Liver (tissue), 3 donors: ENCODE measurements at regions not wholly inside any gene's neighbourhood (a gene's known extent, or its start where the extent isn't known, plus 50 kb on each side); places are given as distances from the start of the nearest gene placed in this dataset.

Experiments
- EGR1 ChIP-seq, 2 donors: IDR thresholded peaks; 2 replicates each; pipeline ENCODE4 v1.6.1; 2016 to 2018; ENCODE audit warnings: antibody characterized with exemption in 2 of 2, low read depth in 2 of 2
- GABPA ChIP-seq, 2 donors: IDR thresholded peaks in 1 of 2; conservative IDR thresholded peaks in 1 of 2; 2 replicates each; pipeline ENCODE4 v1.6.1; 2016; ENCODE audit warnings: antibody characterized with exemption in 2 of 2, mild to moderate bottlenecking in 1 of 2, moderate library complexity in 1 of 2
- JUND ChIP-seq, 2 donors: IDR thresholded peaks; 2 replicates each; pipeline ENCODE4 v1.6.1; 2016; ENCODE audit warnings: antibody characterized with exemption in 2 of 2
- RXRA ChIP-seq, 2 donors: IDR thresholded peaks; 2 replicates each; pipeline ENCODE4 v1.6.1; 2017 to 2018; ENCODE audit warnings: antibody characterized with exemption in 2 of 2, mild to moderate bottlenecking in 1 of 2
- SP1 ChIP-seq: IDR thresholded peaks from 2 replicates; pipeline ENCODE4 v1.6.1; 2018; ENCODE audit warnings: antibody characterized with exemption, mild to moderate bottlenecking
- TAF1 ChIP-seq: conservative IDR thresholded peaks from 2 replicates; pipeline ENCODE4 v1.6.1; 2016; ENCODE audit warnings: antibody characterized with exemption, mild to moderate bottlenecking
- YY1 ChIP-seq: IDR thresholded peaks from 2 replicates; pipeline ENCODE4 v1.6.1; 2016; ENCODE audit warnings: antibody characterized with exemption, mild to moderate bottlenecking
- TF ChIP-seq, protein P1 (sequence below): fragments of 150-350 bp; IDR thresholded peaks from 2 replicates; pipeline ENCODE4 v1.5.1; 2017; ENCODE audit warnings: improper control_type of control experiment, low read depth, low read length; ENCODE audit not compliant: missing input control
- TF ChIP-seq, protein P2 (sequence below): IDR thresholded peaks from 2 replicates; pipeline ENCODE4 v1.6.1; 2016; ENCODE audit warnings: antibody characterized with exemption
- TF ChIP-seq, protein P3 (sequence below): IDR thresholded peaks from 2 replicates; pipeline ENCODE4 v1.6.1; 2016; ENCODE audit warnings: antibody characterized with exemption
- TF ChIP-seq, protein P4 (sequence below): IDR thresholded peaks from 2 replicates; pipeline ENCODE4 v1.6.1; 2016; ENCODE audit warnings: antibody characterized with exemption, mild to moderate bottlenecking
- TF ChIP-seq, protein P5 (sequence below): IDR thresholded peaks from 2 replicates; pipeline ENCODE4 v1.6.1; 2016; ENCODE audit warnings: antibody characterized with exemption
- donor health status: healthy.
- donor health status: healthy.

DNA sequence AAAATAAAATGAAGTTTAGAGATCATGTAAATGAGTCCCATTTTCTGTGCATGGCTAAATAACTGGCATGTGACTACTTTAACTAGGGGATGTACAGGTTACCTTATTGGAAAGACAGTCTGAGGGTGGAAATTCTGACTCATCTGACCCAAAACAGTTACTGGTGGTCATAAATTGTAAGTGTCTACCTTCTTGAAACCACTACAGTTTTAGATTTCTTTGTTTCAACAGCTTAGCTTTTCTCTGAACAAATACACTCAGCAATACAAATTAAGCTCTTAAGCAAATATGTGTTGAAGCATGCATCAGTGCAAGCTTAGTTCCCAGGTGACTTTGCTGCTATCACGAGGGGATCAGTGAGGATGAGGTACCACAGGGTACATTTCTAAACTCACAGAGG is 60.7 kb upstream of the PGM2 start:
- TF ChIP-seq, protein P1, sequence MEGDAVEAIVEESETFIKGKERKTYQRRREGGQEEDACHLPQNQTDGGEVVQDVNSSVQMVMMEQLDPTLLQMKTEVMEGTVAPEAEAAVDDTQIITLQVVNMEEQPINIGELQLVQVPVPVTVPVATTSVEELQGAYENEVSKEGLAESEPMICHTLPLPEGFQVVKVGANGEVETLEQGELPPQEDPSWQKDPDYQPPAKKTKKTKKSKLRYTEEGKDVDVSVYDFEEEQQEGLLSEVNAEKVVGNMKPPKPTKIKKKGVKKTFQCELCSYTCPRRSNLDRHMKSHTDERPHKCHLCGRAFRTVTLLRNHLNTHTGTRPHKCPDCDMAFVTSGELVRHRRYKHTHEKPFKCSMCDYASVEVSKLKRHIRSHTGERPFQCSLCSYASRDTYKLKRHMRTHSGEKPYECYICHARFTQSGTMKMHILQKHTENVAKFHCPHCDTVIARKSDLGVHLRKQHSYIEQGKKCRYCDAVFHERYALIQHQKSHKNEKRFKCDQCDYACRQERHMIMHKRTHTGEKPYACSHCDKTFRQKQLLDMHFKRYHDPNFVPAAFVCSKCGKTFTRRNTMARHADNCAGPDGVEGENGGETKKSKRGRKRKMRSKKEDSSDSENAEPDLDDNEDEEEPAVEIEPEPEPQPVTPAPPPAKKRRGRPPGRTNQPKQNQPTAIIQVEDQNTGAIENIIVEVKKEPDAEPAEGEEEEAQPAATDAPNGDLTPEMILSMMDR = no peak
- TF ChIP-seq EGR1 (IDR thresholded peaks at IDR 0.05; ENCODE audit: low read depth in 2 of 2) (no peak), TAF1 (no peak), YY1 (no peak), JUND (IDR thresholded peaks at IDR 0.05) (no peak), GABPA (IDR thresholded peaks at IDR 0.05 in 1 of 2, conservative IDR thresholded peaks at IDR 0.05 in 1 of 2) (no peak), RXRA (IDR thresholded peaks at IDR 0.05) (no peak), SP1 (no peak)
- TF ChIP-seq, protein P2, sequence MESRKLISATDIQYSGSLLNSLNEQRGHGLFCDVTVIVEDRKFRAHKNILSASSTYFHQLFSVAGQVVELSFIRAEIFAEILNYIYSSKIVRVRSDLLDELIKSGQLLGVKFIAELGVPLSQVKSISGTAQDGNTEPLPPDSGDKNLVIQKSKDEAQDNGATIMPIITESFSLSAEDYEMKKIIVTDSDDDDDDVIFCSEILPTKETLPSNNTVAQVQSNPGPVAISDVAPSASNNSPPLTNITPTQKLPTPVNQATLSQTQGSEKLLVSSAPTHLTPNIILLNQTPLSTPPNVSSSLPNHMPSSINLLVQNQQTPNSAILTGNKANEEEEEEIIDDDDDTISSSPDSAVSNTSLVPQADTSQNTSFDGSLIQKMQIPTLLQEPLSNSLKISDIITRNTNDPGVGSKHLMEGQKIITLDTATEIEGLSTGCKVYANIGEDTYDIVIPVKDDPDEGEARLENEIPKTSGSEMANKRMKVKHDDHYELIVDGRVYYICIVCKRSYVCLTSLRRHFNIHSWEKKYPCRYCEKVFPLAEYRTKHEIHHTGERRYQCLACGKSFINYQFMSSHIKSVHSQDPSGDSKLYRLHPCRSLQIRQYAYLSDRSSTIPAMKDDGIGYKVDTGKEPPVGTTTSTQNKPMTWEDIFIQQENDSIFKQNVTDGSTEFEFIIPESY = no peak
- TF ChIP-seq, protein P3, sequence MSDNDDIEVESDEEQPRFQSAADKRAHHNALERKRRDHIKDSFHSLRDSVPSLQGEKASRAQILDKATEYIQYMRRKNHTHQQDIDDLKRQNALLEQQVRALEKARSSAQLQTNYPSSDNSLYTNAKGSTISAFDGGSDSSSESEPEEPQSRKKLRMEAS = no peak
- TF ChIP-seq, protein P4, sequence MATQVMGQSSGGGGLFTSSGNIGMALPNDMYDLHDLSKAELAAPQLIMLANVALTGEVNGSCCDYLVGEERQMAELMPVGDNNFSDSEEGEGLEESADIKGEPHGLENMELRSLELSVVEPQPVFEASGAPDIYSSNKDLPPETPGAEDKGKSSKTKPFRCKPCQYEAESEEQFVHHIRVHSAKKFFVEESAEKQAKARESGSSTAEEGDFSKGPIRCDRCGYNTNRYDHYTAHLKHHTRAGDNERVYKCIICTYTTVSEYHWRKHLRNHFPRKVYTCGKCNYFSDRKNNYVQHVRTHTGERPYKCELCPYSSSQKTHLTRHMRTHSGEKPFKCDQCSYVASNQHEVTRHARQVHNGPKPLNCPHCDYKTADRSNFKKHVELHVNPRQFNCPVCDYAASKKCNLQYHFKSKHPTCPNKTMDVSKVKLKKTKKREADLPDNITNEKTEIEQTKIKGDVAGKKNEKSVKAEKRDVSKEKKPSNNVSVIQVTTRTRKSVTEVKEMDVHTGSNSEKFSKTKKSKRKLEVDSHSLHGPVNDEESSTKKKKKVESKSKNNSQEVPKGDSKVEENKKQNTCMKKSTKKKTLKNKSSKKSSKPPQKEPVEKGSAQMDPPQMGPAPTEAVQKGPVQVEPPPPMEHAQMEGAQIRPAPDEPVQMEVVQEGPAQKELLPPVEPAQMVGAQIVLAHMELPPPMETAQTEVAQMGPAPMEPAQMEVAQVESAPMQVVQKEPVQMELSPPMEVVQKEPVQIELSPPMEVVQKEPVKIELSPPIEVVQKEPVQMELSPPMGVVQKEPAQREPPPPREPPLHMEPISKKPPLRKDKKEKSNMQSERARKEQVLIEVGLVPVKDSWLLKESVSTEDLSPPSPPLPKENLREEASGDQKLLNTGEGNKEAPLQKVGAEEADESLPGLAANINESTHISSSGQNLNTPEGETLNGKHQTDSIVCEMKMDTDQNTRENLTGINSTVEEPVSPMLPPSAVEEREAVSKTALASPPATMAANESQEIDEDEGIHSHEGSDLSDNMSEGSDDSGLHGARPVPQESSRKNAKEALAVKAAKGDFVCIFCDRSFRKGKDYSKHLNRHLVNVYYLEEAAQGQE = no peak
- TF ChIP-seq, protein P5, sequence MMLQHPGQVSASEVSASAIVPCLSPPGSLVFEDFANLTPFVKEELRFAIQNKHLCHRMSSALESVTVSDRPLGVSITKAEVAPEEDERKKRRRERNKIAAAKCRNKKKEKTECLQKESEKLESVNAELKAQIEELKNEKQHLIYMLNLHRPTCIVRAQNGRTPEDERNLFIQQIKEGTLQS = no peak
